ENCODE measurements at regions not wholly inside any gene's neighbourhood (a gene's known extent, or its start where the extent isn't known, plus 50 kb on each side); places are given as distances from the start of the nearest gene placed in this dataset.

GRCh38 chr12:94039199-94039840 is 109.1 kb upstream of the PLXNC1 start:
- TF ChIP-seq CTCF (IDR thresholded peaks at IDR 0.05; ENCODE audit: poor library complexity) (no peak), EZH2 (IDR thresholded peaks at IDR 0.05; ENCODE audit: borderline replicate concordance) (no peak)

Measured in hepatocyte (in vitro differentiated cells).